PC-3 (cell line): ENCODE measurements at regions not wholly inside any gene's neighbourhood (a gene's known extent, or its start where the extent isn't known, plus 50 kb on each side); places are given as distances from the start of the nearest gene placed in this dataset.
"Not testable (repeated sequence)": the region's sequence is repeated elsewhere in the genome, so short reads cannot be mapped to it uniquely, and the experiment has no call there.

Source experiments
- ATAC-seq: fragments of 200-7000 bp; cut with Tn5 transposase; 2 replicates; pipeline ENCODE4 v1.9.1; 2020; ENCODE audit warnings: mild to moderate bottlenecking, moderate library complexity
- BruUV-seq: library from RNA; stranded (reverse); fragments of 400-500 nt; replicated peaks from 2 replicates; lab custom pipeline; 2021; lab: Mats Ljungman, UMichigan
- CTCF ChIA-PET: fragments of 300-600 bp; sonication (Branson Sonifier 250); formaldehyde crosslinking; loops from one replicate; lab custom pipeline; 2022; ENCODE audit warnings: antibody characterized with exemption; lab: Charles Lee
- POLR2A ChIA-PET: fragments of 300-600 bp; sonication (Branson Sonifier 250); formaldehyde crosslinking; loops from one replicate; lab custom pipeline; 2022; ENCODE audit warnings: antibody characterized with exemption; ENCODE audit not compliant: unreplicated experiment; lab: Charles Lee
- DNase-seq: peaks from one replicate; pipeline ENCODE4 v3.0.0-alpha.2; 2015
- H2AFZ ChIP-seq: fragments of 300-600 bp; sonication (generic); 2 replicates; pipeline ENCODE4 v1.6.0; 2016; ENCODE audit warnings: antibody characterized with exemption, low read length
- H3F3A ChIP-seq: fragments of 300-600 bp; sonication (generic); one replicate; pipeline ENCODE4 v1.6.0; 2017; ENCODE audit warnings: antibody characterized with exemption, low read length, control low read depth, mild to moderate bottlenecking; ENCODE audit not compliant: unreplicated experiment
- H3K27ac ChIP-seq: fragments of 300-600 bp; sonication (generic); 2 replicates; pipeline ENCODE4 v1.5.1; 2016; ENCODE audit warnings: mild to moderate bottlenecking, low read length
- H3K27me3 ChIP-seq: fragments of 300-600 bp; sonication (generic); 2 replicates; pipeline ENCODE4 v1.6.1; 2016; ENCODE audit warnings: low read length, mixed read lengths
- H3K36me3 ChIP-seq: fragments of 300-600 bp; sonication (generic); 2 replicates; pipeline ENCODE4 v1.6.1; 2016; ENCODE audit warnings: low read depth, mixed run types, low read length, mixed read lengths
- H3K4me1 ChIP-seq: fragments of 300-600 bp; sonication (generic); 2 replicates; pipeline ENCODE4 v1.5.1; 2016; ENCODE audit warnings: low read length; ENCODE audit not compliant: insufficient read depth
- H3K4me2 ChIP-seq: fragments of 300-600 bp; sonication (generic); 2 replicates; pipeline ENCODE4 v1.6.0; 2016; ENCODE audit warnings: low read length
- H3K4me3 ChIP-seq: fragments of 300-600 bp; sonication (generic); 2 replicates; pipeline ENCODE4 v1.5.1; 2016; ENCODE audit warnings: mild to moderate bottlenecking, low read length, mixed read lengths
- H3K79me2 ChIP-seq: fragments of 300-600 bp; sonication (generic); 2 replicates; pipeline ENCODE4 v1.6.1; 2017; ENCODE audit warnings: low read length, mixed read lengths
- H3K9ac ChIP-seq: fragments of 300-600 bp; sonication (generic); 2 replicates; pipeline ENCODE4 v1.6.0; 2016; ENCODE audit warnings: mild to moderate bottlenecking, low read length
- H3K9me2 ChIP-seq: fragments of 300-600 bp; sonication (generic); replicated peaks from 2 replicates; pipeline ENCODE4 v1.6.1; 2016; ENCODE audit warnings: mixed run types, low read length, mixed read lengths
- H3K9me3 ChIP-seq: fragments of 300-600 bp; sonication (generic); 2 replicates; pipeline ENCODE4 v1.6.1; 2016; ENCODE audit warnings: low read length, mixed read lengths
- H4K20me1 ChIP-seq: fragments of 300-600 bp; sonication (generic); 2 replicates; pipeline ENCODE4 v1.6.1; 2016; ENCODE audit warnings: low read length, mixed read lengths
- EZH2 ChIP-seq: fragments of 300-600 bp; sonication (generic); IDR thresholded peaks from one replicate; pipeline ENCODE4 v1.6.1; 2017; ENCODE audit warnings: antibody characterized with exemption, mild to moderate bottlenecking, low read length; ENCODE audit not compliant: unreplicated experiment
- EZH2phosphoT487 ChIP-seq: fragments of 300-600 bp; sonication (generic); IDR thresholded peaks from 2 replicates; pipeline ENCODE4 v1.6.1; 2018; ENCODE audit warnings: mild to moderate bottlenecking, antibody characterized with exemption, low read length, borderline replicate concordance
- intact Hi-C: fragments of 100-400 bp; cut with micrococcal nuclease; formaldehyde crosslinking; loops from 2 replicates; pipeline ENCODE4 v1.9.0; 2023
- TF ChIP-seq, protein P1 (sequence below): fragments of 300-600 bp; sonication (generic); conservative IDR thresholded peaks from 2 replicates; pipeline ENCODE4 v1.5.1; 2017; ENCODE audit warnings: antibody characterized with exemption, low read depth, mild to moderate bottlenecking, low read length

DNA sequence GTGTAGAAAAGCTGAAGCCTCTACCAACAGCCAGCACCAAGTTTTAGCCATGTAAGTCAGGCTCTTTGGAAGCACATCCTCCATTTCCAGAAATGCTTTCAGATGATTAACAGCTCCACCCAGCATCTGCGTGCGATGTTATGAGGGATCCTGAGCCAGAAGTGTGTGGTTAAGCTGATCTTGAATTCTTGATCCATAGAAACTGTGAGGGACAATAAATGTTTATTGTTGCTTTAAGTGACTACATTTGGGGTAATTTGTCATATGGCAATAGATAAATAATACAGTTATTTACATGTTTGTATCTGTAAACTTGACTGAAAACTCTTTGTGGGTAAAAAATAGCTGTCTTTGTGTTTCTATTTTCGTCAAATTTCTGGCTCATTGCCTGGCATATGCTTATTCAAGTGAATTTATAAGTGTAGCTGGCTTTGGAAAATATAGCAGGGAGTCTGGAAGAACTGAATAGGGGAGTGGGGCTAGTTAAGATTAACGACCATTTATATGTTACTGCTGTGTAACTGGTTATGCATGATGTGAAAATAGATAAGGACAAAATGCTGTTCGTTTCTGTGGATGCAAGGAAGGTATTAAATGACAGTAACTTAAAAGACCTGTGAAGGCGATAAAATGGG lies 234.1 kb downstream of the LRRC70 start:
- ChIA-PET CTCF (no interaction called here), POLR2A (no interaction called here)

DNA sequence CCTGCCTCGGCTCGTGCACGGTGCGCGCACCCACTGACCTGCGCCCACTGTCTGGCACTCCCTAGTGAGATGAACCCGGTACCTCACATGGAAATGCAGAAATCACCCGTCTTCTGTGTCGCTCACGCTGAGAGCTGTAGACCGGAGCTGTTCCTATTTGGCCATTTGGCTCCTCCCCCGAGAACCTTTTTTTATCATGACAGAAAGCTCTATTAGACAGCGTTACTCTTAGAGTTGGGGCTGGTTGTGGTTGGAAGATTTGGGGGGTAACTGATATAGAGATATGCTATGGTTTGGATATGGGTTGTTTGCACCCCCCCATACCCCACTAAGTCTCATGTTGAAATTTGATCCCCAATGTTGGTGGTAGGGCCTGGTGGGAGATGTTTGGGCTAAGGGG lies 226.2 kb downstream of the LRRC70 start:
- H3K4me2 ChIP-seq, H4K20me1 ChIP-seq, H3K4me3 ChIP-seq, H3K9me3 ChIP-seq, H3K36me3 ChIP-seq, H3K27me3 ChIP-seq, H3K9ac ChIP-seq, CTCF ChIA-PET, H3F3A ChIP-seq, intact Hi-C loops, H3K9me2 ChIP-seq, DNase-seq, POLR2A ChIA-PET, ATAC-seq, H2AFZ ChIP-seq, H3K79me2 ChIP-seq, H3K27ac ChIP-seq, BruUV-seq, H3K4me1 ChIP-seq: not testable (repeated sequence)

More for the DNA sequence above, 234.1 kb downstream of the LRRC70 start:
- Histone ChIP-seq H3K27me3 (no peaks in the 10 kb centered on the region), H3K79me2 (no peaks in the 10 kb centered on the region), H3K9me3 (no peaks in the 10 kb centered on the region), H3K9me2 (no peaks in the 10 kb centered on the region), H3K9ac (no peak overlapping the region), H2AFZ (no peak overlapping the region), H3F3A (no peaks in the 10 kb centered on the region), H4K20me1 (no peaks in the 10 kb centered on the region), H3K4me2 (no peak overlapping the region), H3K27ac (no peak overlapping the region), H3K4me3 (no peak overlapping the region), H3K36me3 (no peaks in the 10 kb centered on the region), H3K4me1 (no peaks in the 10 kb centered on the region)
- BruUV-seq = no TSS peak
- TF ChIP-seq EZH2 (no peak), EZH2phosphoT487 (no peak)
- TF ChIP-seq, protein P1, sequence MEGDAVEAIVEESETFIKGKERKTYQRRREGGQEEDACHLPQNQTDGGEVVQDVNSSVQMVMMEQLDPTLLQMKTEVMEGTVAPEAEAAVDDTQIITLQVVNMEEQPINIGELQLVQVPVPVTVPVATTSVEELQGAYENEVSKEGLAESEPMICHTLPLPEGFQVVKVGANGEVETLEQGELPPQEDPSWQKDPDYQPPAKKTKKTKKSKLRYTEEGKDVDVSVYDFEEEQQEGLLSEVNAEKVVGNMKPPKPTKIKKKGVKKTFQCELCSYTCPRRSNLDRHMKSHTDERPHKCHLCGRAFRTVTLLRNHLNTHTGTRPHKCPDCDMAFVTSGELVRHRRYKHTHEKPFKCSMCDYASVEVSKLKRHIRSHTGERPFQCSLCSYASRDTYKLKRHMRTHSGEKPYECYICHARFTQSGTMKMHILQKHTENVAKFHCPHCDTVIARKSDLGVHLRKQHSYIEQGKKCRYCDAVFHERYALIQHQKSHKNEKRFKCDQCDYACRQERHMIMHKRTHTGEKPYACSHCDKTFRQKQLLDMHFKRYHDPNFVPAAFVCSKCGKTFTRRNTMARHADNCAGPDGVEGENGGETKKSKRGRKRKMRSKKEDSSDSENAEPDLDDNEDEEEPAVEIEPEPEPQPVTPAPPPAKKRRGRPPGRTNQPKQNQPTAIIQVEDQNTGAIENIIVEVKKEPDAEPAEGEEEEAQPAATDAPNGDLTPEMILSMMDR = no peak
- DNase-seq (no peak), ATAC-seq (no peak)
- intact Hi-C loops = no loop called here

DNA sequence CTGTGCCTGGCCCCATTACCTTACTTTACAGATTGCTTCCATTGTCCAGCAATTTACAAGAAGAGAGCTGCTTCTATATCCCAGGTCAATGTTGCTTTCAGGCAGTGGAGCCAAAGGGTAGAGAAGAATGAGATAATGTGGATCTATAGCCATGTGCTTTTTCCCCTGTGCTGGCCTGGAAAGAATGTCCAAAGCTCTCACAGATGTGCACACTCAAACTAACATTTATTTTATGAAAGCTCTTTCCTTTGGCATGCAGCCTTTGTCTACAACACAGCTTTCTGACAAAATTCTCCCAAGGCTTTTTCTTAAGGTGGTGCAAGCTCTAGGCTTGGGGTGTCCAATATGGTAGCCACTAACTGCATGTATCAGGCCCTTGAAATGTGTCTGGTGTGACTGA lies 217.3 kb downstream of the LRRC70 start:
- H3K4me1 ChIP-seq = no peaks in the 10 kb centered on the region
- H3K4me3 ChIP-seq = no peak overlapping the region
- H3F3A ChIP-seq = no peaks in the 10 kb centered on the region
- TF ChIP-seq EZH2phosphoT487 = no peak
- ATAC-seq (no peak), DNase-seq (no peak)
- H3K4me2 ChIP-seq = no peak overlapping the region
- no peaks in the 10 kb centered on the region for H3K9me3 ChIP-seq
- H2AFZ ChIP-seq = no peak overlapping the region
- H3K79me2 ChIP-seq = no peaks in the 10 kb centered on the region
- H3K9me2 ChIP-seq = no peaks in the 10 kb centered on the region
- H3K27ac ChIP-seq = no peak overlapping the region
- BruUV-seq = no TSS peak
- POLR2A ChIA-PET = no interaction called here
- no peaks in the 10 kb centered on the region for H3K36me3 ChIP-seq
- CTCF ChIA-PET = no interaction called here
- H3K27me3 ChIP-seq = no peaks in the 10 kb centered on the region
- H4K20me1 ChIP-seq = no peaks in the 10 kb centered on the region
- intact Hi-C loops = no loop called here
- H3K9ac ChIP-seq = no peak overlapping the region

GRCh38 chr5:62794456-62794855 lies 215.8 kb downstream of the LRRC70 start:
- H3K4me1 ChIP-seq = no peaks in the 10 kb centered on the region
- CTCF ChIA-PET = no interaction called here
- ATAC-seq (no peak), DNase-seq (no peak)
- H3K79me2 ChIP-seq = no peaks in the 10 kb centered on the region
- H4K20me1 ChIP-seq = no peaks in the 10 kb centered on the region
- no TSS peak for BruUV-seq
- H3K9me2 ChIP-seq = no peaks in the 10 kb centered on the region
- no peak overlapping the region for H2AFZ ChIP-seq
- H3K4me3 ChIP-seq = no peak overlapping the region
- H3F3A ChIP-seq = no peaks in the 10 kb centered on the region
- H3K36me3 ChIP-seq = no peaks in the 10 kb centered on the region
- intact Hi-C loops = no loop called here
- H3K9me3 ChIP-seq = no peaks in the 10 kb centered on the region
- TF ChIP-seq, protein P1 = no peak
- no peak for TF ChIP-seq EZH2phosphoT487
- TF ChIP-seq EZH2 = no peak
- H3K9ac ChIP-seq = no peak overlapping the region
- H3K27me3 ChIP-seq = no peaks in the 10 kb centered on the region
- POLR2A ChIA-PET = no interaction called here
- no peak overlapping the region for H3K4me2 ChIP-seq
- no peak overlapping the region for H3K27ac ChIP-seq
